Neural crest cell (in vitro differentiated cells): ENCODE measurements at regions not wholly inside any gene's neighbourhood (a gene's known extent, or its start where the extent isn't known, plus 50 kb on each side); places are given as distances from the start of the nearest gene placed in this dataset.

Experiments
- DNase-seq: peaks from one replicate; pipeline ENCODE4 v3.0.0; 2021; ENCODE audit warnings: low read depth, mixed read lengths, low spot score
- H3K27ac Mint-ChIP-seq: one replicate; pipeline ENCODE4 v1.8.0; 2021; ENCODE audit warnings: mild to moderate bottlenecking, mixed read lengths; ENCODE audit not compliant: unreplicated experiment
- H3K27me3 Mint-ChIP-seq: 2 replicates; pipeline ENCODE4 v1.8.0; 2021; ENCODE audit warnings: low read depth, mild to moderate bottlenecking, mixed read lengths
- H3K36me3 Mint-ChIP-seq: 2 replicates; pipeline ENCODE4 v1.8.0; 2021; ENCODE audit warnings: low read depth, mild to moderate bottlenecking, mixed read lengths
- H3K4me1 Mint-ChIP-seq: 2 replicates; pipeline ENCODE4 v1.8.0; 2021; ENCODE audit warnings: mixed read lengths
- H3K4me3 Mint-ChIP-seq: one replicate; pipeline ENCODE4 v1.8.0; 2021; ENCODE audit warnings: mild to moderate bottlenecking, mixed read lengths
- H3K9me3 Mint-ChIP-seq: 2 replicates; pipeline ENCODE4 v1.8.0; 2021; ENCODE audit warnings: mixed read lengths
- TF ChIP-seq, protein P1 (sequence below): fragments of 200-600 bp; sonication (generic); conservative IDR thresholded peaks from 2 replicates; pipeline ENCODE4 v1.5.0; 2021; ENCODE audit warnings: antibody characterized with exemption, mild to moderate bottlenecking

- TF ChIP-seq, protein P1, sequence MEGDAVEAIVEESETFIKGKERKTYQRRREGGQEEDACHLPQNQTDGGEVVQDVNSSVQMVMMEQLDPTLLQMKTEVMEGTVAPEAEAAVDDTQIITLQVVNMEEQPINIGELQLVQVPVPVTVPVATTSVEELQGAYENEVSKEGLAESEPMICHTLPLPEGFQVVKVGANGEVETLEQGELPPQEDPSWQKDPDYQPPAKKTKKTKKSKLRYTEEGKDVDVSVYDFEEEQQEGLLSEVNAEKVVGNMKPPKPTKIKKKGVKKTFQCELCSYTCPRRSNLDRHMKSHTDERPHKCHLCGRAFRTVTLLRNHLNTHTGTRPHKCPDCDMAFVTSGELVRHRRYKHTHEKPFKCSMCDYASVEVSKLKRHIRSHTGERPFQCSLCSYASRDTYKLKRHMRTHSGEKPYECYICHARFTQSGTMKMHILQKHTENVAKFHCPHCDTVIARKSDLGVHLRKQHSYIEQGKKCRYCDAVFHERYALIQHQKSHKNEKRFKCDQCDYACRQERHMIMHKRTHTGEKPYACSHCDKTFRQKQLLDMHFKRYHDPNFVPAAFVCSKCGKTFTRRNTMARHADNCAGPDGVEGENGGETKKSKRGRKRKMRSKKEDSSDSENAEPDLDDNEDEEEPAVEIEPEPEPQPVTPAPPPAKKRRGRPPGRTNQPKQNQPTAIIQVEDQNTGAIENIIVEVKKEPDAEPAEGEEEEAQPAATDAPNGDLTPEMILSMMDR = peak; percentile 67
- Mint-ChIP-seq H3K4me1 (peaks cover 51% of the 10 kb centered on the region), H3K27ac (no peak overlapping the region), H3K27me3 (no peaks in the 10 kb centered on the region), H3K9me3 (no peaks in the 10 kb centered on the region), H3K36me3 (no peaks in the 10 kb centered on the region), H3K4me3 (no peak overlapping the region)
- DNase-seq = peak; percentile 51
Observed at GRCh38 chr3:177777699-177778098, 580.4 kb upstream of the TBL1XR1 start.

- H3K36me3 Mint-ChIP-seq = no peaks in the 10 kb centered on the region
- H3K9me3 Mint-ChIP-seq = no peaks in the 10 kb centered on the region
- H3K4me3 Mint-ChIP-seq = no peak overlapping the region
- no peak for DNase-seq
- no peaks in the 10 kb centered on the region for H3K27me3 Mint-ChIP-seq
- H3K27ac Mint-ChIP-seq = no peak overlapping the region
- peaks cover 48% of the 10 kb centered on the region for H3K4me1 Mint-ChIP-seq
- TF ChIP-seq, protein P1 = no peak
Observed at GRCh38 chr3:177778633-177779032, 581.4 kb upstream of the TBL1XR1 start.

- peak overlapping the region; percentile 97 for H3K27ac Mint-ChIP-seq
- peaks cover 44% of the 10 kb centered on the region for H3K4me1 Mint-ChIP-seq
- TF ChIP-seq, protein P1 = no peak
- peak; percentile 1 for DNase-seq
- H3K4me3 Mint-ChIP-seq = peak overlapping the region; percentile 40
- H3K27me3 Mint-ChIP-seq = no peaks in the 10 kb centered on the region
- H3K9me3 Mint-ChIP-seq = no peaks in the 10 kb centered on the region
- no peaks in the 10 kb centered on the region for H3K36me3 Mint-ChIP-seq
Observed at GRCh38 chr3:177781686-177782161, 584.4 kb upstream of the TBL1XR1 start.

GRCh38 chr3:177783338-177783737 lies 586.1 kb upstream of the TBL1XR1 start:
- TF ChIP-seq, protein P1 = no peak
- no peak for DNase-seq
- Mint-ChIP-seq H3K4me3 (no peak overlapping the region), H3K27ac (no peak overlapping the region), H3K36me3 (no peaks in the 10 kb centered on the region), H3K27me3 (no peaks in the 10 kb centered on the region), H3K4me1 (peaks cover 39% of the 10 kb centered on the region), H3K9me3 (no peaks in the 10 kb centered on the region)

DNA sequence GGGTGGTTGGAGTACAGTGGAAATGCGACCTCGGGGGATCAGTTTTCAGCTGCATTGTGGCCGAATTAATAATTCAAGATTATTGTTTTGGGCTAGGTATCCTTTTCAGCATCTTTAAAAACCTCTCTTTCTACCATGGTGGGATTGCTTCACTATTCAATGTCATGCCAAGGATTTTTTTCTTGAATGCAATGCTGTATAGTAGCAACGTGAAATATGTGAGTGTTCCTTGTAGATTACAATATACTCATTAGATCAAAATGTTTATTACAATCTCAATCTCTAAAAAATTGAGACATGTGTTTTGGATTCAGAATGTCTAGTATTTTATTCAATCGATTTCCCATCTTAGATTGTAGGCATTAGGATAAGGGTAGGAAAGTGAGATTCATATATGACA lies 586.5 kb upstream of the TBL1XR1 start:
- Mint-ChIP-seq H3K36me3 (no peaks in the 10 kb centered on the region), H3K27me3 (no peaks in the 10 kb centered on the region), H3K27ac (no peak overlapping the region), H3K4me1 (peaks cover 39% of the 10 kb centered on the region), H3K4me3 (no peak overlapping the region), H3K9me3 (no peaks in the 10 kb centered on the region)
- DNase-seq = no peak
- TF ChIP-seq, protein P1 = no peak
